Heart right ventricle (tissue), 16 donors: ENCODE measurements at regions not wholly inside any gene's neighbourhood (a gene's known extent, or its start where the extent isn't known, plus 50 kb on each side); places are given as distances from the start of the nearest gene placed in this dataset.
A peak's percentile ranks its signal among the peaks of the same experiment; 100 is the strongest.

Experiments
- ATAC-seq, 8 donors: fragments of 200-7000 bp; cut with Tn5 transposase; one replicate each; pipeline ENCODE4 v1.9.1; 2020; ENCODE audit warnings: mild to moderate bottlenecking in 8 of 8, moderate library complexity in 8 of 8, moderate number of reproducible peaks in 1 of 8
- DNase-seq, 2 donors: peaks; one replicate each; pipeline ENCODE4 v3.0.0-alpha.2; 2020
- H3K27ac ChIP-seq, 10 donors: fragments of 200-600 bp; sonication (generic) in 2 of 10; one replicate each; pipeline versions ENCODE4 v1.5.0 to v1.8.0; 2020 to 2022; ENCODE audit warnings: mild to moderate bottlenecking in 3 of 10
- H3K27me3 ChIP-seq, 7 donors: fragments of 200-600 bp; one replicate each; pipeline ENCODE4 v1.8.0; 2021 to 2022; ENCODE audit warnings: mild to moderate bottlenecking in 2 of 7
- H3K36me3 ChIP-seq, 9 donors: fragments of 200-600 bp; sonication (generic) in 1 of 9; one replicate each; pipeline versions ENCODE4 v1.5.0 to v1.8.0; 2020 to 2022; ENCODE audit warnings: mild to moderate bottlenecking in 2 of 9
- H3K4me1 ChIP-seq, 9 donors: fragments of 200-600 bp; sonication (generic) in 1 of 9; one replicate each; pipeline versions ENCODE4 v1.5.0 to v1.8.0; 2020 to 2022; ENCODE audit warnings: mild to moderate bottlenecking in 4 of 9
- H3K4me3 ChIP-seq, 10 donors: fragments of 200-600 bp; sonication (generic) in 2 of 10; one replicate each; pipeline versions ENCODE4 v1.5.0 to v1.8.0; 2020 to 2022; ENCODE audit warnings: mild to moderate bottlenecking in 7 of 10, moderate library complexity in 2 of 10
- H3K9me3 ChIP-seq, 11 donors: fragments of 200-600 bp in 10 of 11; sonication (generic) in 2 of 11; one replicate each; pipeline versions ENCODE4 v1.5.0 to v1.8.0; 2013 to 2022; ENCODE audit warnings: mild to moderate bottlenecking in 2 of 11, control low read depth in 1 of 11, moderate library complexity in 1 of 11
- CTCF ChIP-seq, 9 donors: fragments of 200-600 bp; sonication (generic) in 2 of 9; IDR thresholded peaks; one replicate each; pipeline versions ENCODE4 v1.5.0 to v1.8.0; 2021 to 2022; ENCODE audit warnings: antibody characterized with exemption in 9 of 9, mild to moderate bottlenecking in 5 of 9, moderate library complexity in 1 of 9
- WGBS, 2 donors: extraction: QIAGEN DNeasy Blood & Tissue Kit; methylation state at CpG; one replicate each; pipeline ENCODE4 v1.1.7; 2013; ENCODE audit warnings: inconsistent platforms in 1 of 2; 5-methylcytosine and 5-hydroxymethylcytosine counted together
- intact Hi-C, 10 donors: fragments of 100-400 bp; cut with DNase I; formaldehyde crosslinking; loops; one replicate each; pipeline versions ENCODE4 v1.11.1 to v1.14.2; 2022
- donor health status: Arrhythmogenic right ventricular cardiomyopathy.
- donor health status: ischemic (EF 13 %, LVEDD 7.1; RV severe dilation, severe dysfunction).
- donor health status: healthy with polysubstance abuse.
- donor health status: DM: no; HTN: yes; CAD: no.
- donor health status: DM: no; HTN: no; CAD: no.
- donor health status: ischemic (EF 25% LVEDD 6.9; RV normal size, moderate dysfunction).
- donor health status: ischemic (EF 25% LVEDD 5.7; RV mildly dilated, moderate dysfunction).
- donor health status: healthy.
- donor health status: DM: yes; HTN: yes; CAD: no.
- donor health status: Ischemic cardiomyopathy.
- donor health status: ischemic (EF 35%, LVEDD 5.7; RV mildly dilated, moderate dysfunction).
- donor health status: nonischemic (EF 11% LVEDD 7.7; RV severe dilation, severe dysfunction).
- donor health status: DM: yes; HTN: yes; CAD: no.
- donor health status: PGD.
- donor health status: ischemic (EF 29% LVEDD 5.4; RV normal size, mild dysfunction).
- donor health status: nonischemic (EF 23%, LVEDD 6.1; RV moderate dilation, normal function).

GRCh38 chr7:91427051-91427450, 162.8 kb downstream of the FZD1 start:
- ATAC-seq (no peak), DNase-seq (no peak)
- H3K27ac ChIP-seq = no peak overlapping the region
- no peak overlapping the region for H3K4me3 ChIP-seq
- H3K4me1 ChIP-seq = no peaks in the 10 kb centered on the region
- peaks cover 0 to 4% (median 0%) of the 10 kb centered on the region in 11 donors for H3K9me3 ChIP-seq
- intact Hi-C loops = loop anchor here in 1 of 10 donors (10.0 kb wide), 1 partner anchor 122 kb away; no protein-coding TSS in a partner anchor
- no peak for TF ChIP-seq CTCF (IDR thresholded peaks at IDR 0.05)
- H3K27me3 ChIP-seq = no peaks in the 10 kb centered on the region
- no peaks in the 10 kb centered on the region for H3K36me3 ChIP-seq

DNA sequence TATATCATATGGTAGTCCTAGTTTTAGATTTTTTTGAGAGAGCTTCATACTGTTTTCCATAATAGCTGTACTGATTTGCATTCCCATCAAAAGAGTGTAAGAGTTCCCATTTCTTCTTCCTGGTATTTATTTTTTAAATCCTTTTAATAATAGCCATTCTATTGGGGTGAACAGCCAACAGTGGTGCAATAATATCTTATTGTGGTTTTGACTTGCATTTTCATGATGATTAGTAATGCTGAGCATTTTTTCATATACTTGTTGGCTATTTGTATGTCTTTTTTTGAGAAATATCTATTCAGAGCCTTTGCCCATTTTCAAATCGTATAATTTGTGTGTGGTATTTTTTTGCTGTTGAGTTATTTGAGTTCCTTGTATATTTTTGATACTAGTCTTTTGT, 167.4 kb downstream of the FZD1 start:
- TF ChIP-seq CTCF (IDR thresholded peaks at IDR 0.05) = no peak
- DNase-seq (no peak), ATAC-seq (no peak)
- Histone ChIP-seq H3K4me1 (no peaks in the 10 kb centered on the region), H3K36me3 (no peaks in the 10 kb centered on the region), H3K4me3 (no peak overlapping the region), H3K27me3 (no peaks in the 10 kb centered on the region), H3K27ac (no peak overlapping the region), H3K9me3 (peaks cover 0 to 17% (median 0%) of the 10 kb centered on the region in 11 donors)
- 91 to 94% methylated on average over 1 of the region's 1 CpG for WGBS, 2 donors
- intact Hi-C loops = no loop called here

- H3K36me3 ChIP-seq = no peaks in the 10 kb centered on the region
- ATAC-seq = no peak
- 68 to 77% methylated on average over 6 of the region's 6 CpGs for WGBS, 2 donors
These were observed 170.6 kb downstream of the FZD1 start for GRCh38 chr7:91434836-91435235.

GRCh38 chr7:91435381-91436059, 171.3 kb downstream of the FZD1 start:
- WGBS, 2 donors = 92 to 94% methylated on average over 2 of the region's 2 CpGs
- Histone ChIP-seq H3K36me3 (no peaks in the 10 kb centered on the region), H3K27me3 (no peaks in the 10 kb centered on the region), H3K27ac (peak overlapping the region in 1 of 10 donors; percentile 8), H3K4me1 (no peaks in the 10 kb centered on the region), H3K9me3 (peaks cover 0 to 24% (median 0%) of the 10 kb centered on the region in 11 donors), H3K4me3 (no peak overlapping the region)
- no peak for TF ChIP-seq CTCF (IDR thresholded peaks at IDR 0.05)
- intact Hi-C loops = no loop called here
- ATAC-seq (no peak), DNase-seq (no peak)

More at GRCh38 chr7:91434836-91435235, 170.6 kb downstream of the FZD1 start:
- intact Hi-C loops = no loop called here
- no peak for DNase-seq
- peak overlapping the region in 1 of 10 donors; percentile 8 for H3K27ac ChIP-seq
- no peaks in the 10 kb centered on the region for H3K27me3 ChIP-seq
- no peak overlapping the region for H3K4me3 ChIP-seq
- H3K9me3 ChIP-seq = peaks cover 0 to 17% (median 0%) of the 10 kb centered on the region in 11 donors
- TF ChIP-seq CTCF (IDR thresholded peaks at IDR 0.05) = no peak
- H3K4me1 ChIP-seq = no peaks in the 10 kb centered on the region
